SK-N-SH (cell line): ENCODE measurements at regions not wholly inside any gene's neighbourhood (a gene's known extent, or its start where the extent isn't known, plus 50 kb on each side); places are given as distances from the start of the nearest gene placed in this dataset.

Source experiments
- CTCF ChIA-PET: fragments of 300-600, 350-600 bp; formaldehyde crosslinking; extraction: SDS; loops from one replicate; lab custom pipeline; 2021; lab: Yijun Ruan, JAX
- POLR2A ChIA-PET: fragments of 350-600 bp; sonication (Branson Sonifier 250); formaldehyde crosslinking; extraction: SDS; loops from one replicate; lab custom pipeline; 2020; ENCODE audit warnings: antibody characterized with exemption, inconsistent platforms; lab: Yijun Ruan, JAX
- DNase-seq: peaks from one replicate; pipeline ENCODE4 v3.0.0; 2012
- H2AFZ ChIP-seq: fragments of 200-600 bp; sonication (generic); 2 replicates; pipeline ENCODE4 v1.8.1; 2016; ENCODE audit warnings: antibody characterized with exemption, mild to moderate bottlenecking, low read depth
- H3F3A ChIP-seq: fragments of 200-600 bp; sonication (generic); replicated peaks from 2 replicates; pipeline ENCODE3; 2016; ENCODE audit warnings: antibody characterized with exemption, mild to moderate bottlenecking; ENCODE audit not compliant: insufficient read depth
- H3K27ac ChIP-seq, 2 experiments: fragments of 200-500 bp in 1 of 2; fragments of 200-600 bp in 1 of 2; sonication (Bioruptor generic) in 1 of 2; sonication (generic), shearing (Covaris generic) in 1 of 2; 2 replicates each; pipeline versions ENCODE4 v1.5.1 to v1.6.1; 2014 to 2016; ENCODE audit warnings: low read depth in 2 of 2, inconsistent platforms in 1 of 2, low read length in 1 of 2, mild to moderate bottlenecking in 1 of 2, mixed read lengths in 1 of 2
- H3K27me3 ChIP-seq: fragments of 200-600 bp; sonication (generic), shearing (Covaris generic); 2 replicates; pipeline ENCODE4 v1.6.1; 2016; ENCODE audit warnings: mixed run types; ENCODE audit not compliant: insufficient read depth
- H3K36me3 ChIP-seq, 2 experiments: fragments of 200-500 bp in 1 of 2; fragments of 200-600 bp in 1 of 2; sonication (Bioruptor generic) in 1 of 2; sonication (generic) in 1 of 2; replicated peaks in 1 of 2; 2 replicates each; pipeline versions ENCODE3 to v1.5.1; 2014 to 2016; ENCODE audit warnings: low read length in 1 of 2, mild to moderate bottlenecking in 1 of 2; ENCODE audit not compliant: insufficient read depth in 2 of 2, control insufficient read depth in 1 of 2
- H3K4me1 ChIP-seq, 2 experiments: fragments of 200-500 bp in 1 of 2; fragments of 200-600 bp in 1 of 2; sonication (Bioruptor generic) in 1 of 2; sonication (generic), shearing (Covaris generic) in 1 of 2; 2 replicates each; pipeline versions ENCODE4 v1.5.1 to v1.6.1; 2014 to 2016; ENCODE audit warnings: low read depth in 1 of 2, low read length in 1 of 2, mixed run types in 1 of 2; ENCODE audit not compliant: insufficient read depth in 2 of 2, control insufficient read depth in 1 of 2
- H3K4me2 ChIP-seq: fragments of 200-600 bp; sonication (generic), shearing (Covaris generic); 2 replicates; pipeline ENCODE4 v1.6.1; 2017; ENCODE audit warnings: mixed run types
- H3K4me3 ChIP-seq, 2 experiments: fragments of 200-500 bp in 1 of 2; fragments of 200-600 bp in 1 of 2; sonication (Bioruptor generic) in 1 of 2; sonication (generic), shearing (Covaris generic) in 1 of 2; 2 replicates each; pipeline versions ENCODE4 v1.5.1 to v1.8.1; 2014 to 2016; ENCODE audit warnings: low read depth in 2 of 2, inconsistent platforms in 1 of 2, low read length in 1 of 2, mild to moderate bottlenecking in 1 of 2, mixed read lengths in 1 of 2, moderate library complexity in 1 of 2
- H3K79me2 ChIP-seq: fragments of 200-600 bp; sonication (generic); 2 replicates; pipeline ENCODE4 v1.8.1; 2017; ENCODE audit warnings: mild to moderate bottlenecking; ENCODE audit not compliant: insufficient read depth
- H3K9ac ChIP-seq: fragments of 200-600 bp; sonication (generic); 2 replicates; pipeline ENCODE4 v1.6.1; 2017; ENCODE audit warnings: mixed run types
- H3K9me2 ChIP-seq: fragments of 200-600 bp; sonication (generic); 2 replicates; pipeline ENCODE4 v1.6.1; 2017; ENCODE audit warnings: mixed run types
- H3K9me3 ChIP-seq: fragments of 200-600 bp; sonication (generic); 2 replicates; pipeline ENCODE4 v1.6.1; 2017; ENCODE audit warnings: mixed run types, mild to moderate bottlenecking, moderate library complexity
- H4K20me1 ChIP-seq: fragments of 200-600 bp; sonication (generic); 2 replicates; pipeline ENCODE4 v1.6.1; 2017; ENCODE audit warnings: mild to moderate bottlenecking, mixed run types; ENCODE audit not compliant: insufficient read depth
- CHD2 ChIP-seq: fragments of 150-350 bp; IDR thresholded peaks from 2 replicates; pipeline ENCODE4 v1.6.1; 2018; ENCODE audit warnings: low read length; ENCODE audit not compliant: partially characterized antibody
- ELF1 ChIP-seq: IDR thresholded peaks from 2 replicates; pipeline ENCODE4 v1.4.0; 2012
- EP300 ChIP-seq, 2 experiments: IDR thresholded peaks; 2 replicates each; pipeline versions ENCODE4 v1.4.0 to v1.6.1; 2012; ENCODE audit warnings: borderline replicate concordance in 1 of 2, low read depth in 1 of 2, low read length in 1 of 2
- FOXJ3 ChIP-seq: sonication (generic); formaldehyde crosslinking; IDR thresholded peaks from 2 replicates; pipeline ENCODE4 v1.5.1; 2020; ENCODE audit warnings: mild to moderate bottlenecking, missing genetic modification reagents
- FOXM1 ChIP-seq: IDR thresholded peaks from 2 replicates; pipeline ENCODE4 v1.4.0; 2012; ENCODE audit warnings: low read depth, mild to moderate bottlenecking
- GATA2 ChIP-seq: sonication (generic); formaldehyde crosslinking; IDR thresholded peaks from 2 replicates; pipeline ENCODE4 v1.5.0; 2020; ENCODE audit warnings: mild to moderate bottlenecking, missing genetic modification reagents
- MEF2A ChIP-seq: IDR thresholded peaks from 2 replicates; pipeline ENCODE4 v1.4.0; 2012; ENCODE audit warnings: low read depth, borderline replicate concordance
- NFIC ChIP-seq: IDR thresholded peaks from 2 replicates; pipeline ENCODE4 v1.4.0; 2012; ENCODE audit warnings: borderline replicate concordance
- POLR2AphosphoS5 ChIP-seq: IDR thresholded peaks from 2 replicates; pipeline ENCODE4 v1.6.1; 2012; ENCODE audit warnings: low read depth, low read length
- RFX5 ChIP-seq: IDR thresholded peaks from 2 replicates; pipeline ENCODE4 v1.6.1; 2012; ENCODE audit warnings: mild to moderate bottlenecking, improper control_type of control experiment, low read length
- RXRA ChIP-seq: IDR thresholded peaks from 2 replicates; pipeline ENCODE4 v1.4.0; 2012; ENCODE audit warnings: low read depth, mild to moderate bottlenecking, borderline replicate concordance
- SIN3A ChIP-seq: IDR thresholded peaks from 2 replicates; pipeline ENCODE4 v1.6.1; 2012; ENCODE audit warnings: low read depth, mild to moderate bottlenecking, low read length, moderate library complexity, borderline replicate concordance
- TAF1 ChIP-seq: IDR thresholded peaks from 2 replicates; pipeline ENCODE4 v1.6.1; 2012; ENCODE audit warnings: low read depth, mild to moderate bottlenecking, low read length, moderate library complexity, borderline replicate concordance
- TCF12 ChIP-seq: IDR thresholded peaks from 2 replicates; pipeline ENCODE4 v1.4.0; 2012
- TEAD4 ChIP-seq: IDR thresholded peaks from 2 replicates; pipeline ENCODE4 v1.4.0; 2012; ENCODE audit warnings: mild to moderate bottlenecking, borderline replicate concordance; ENCODE audit not compliant: insufficient read depth
- YY1 ChIP-seq: IDR thresholded peaks from 2 replicates; pipeline ENCODE4 v1.4.0; 2012; ENCODE audit warnings: low read depth, mild to moderate bottlenecking
- WGBS: methylation state at CpG from one replicate; pipeline ENCODE4 v1.1.6; 2017; ENCODE audit warnings: low lambda C conversion rate; 5-methylcytosine and 5-hydroxymethylcytosine counted together
- TF ChIP-seq, protein P1 (sequence below): IDR thresholded peaks from 2 replicates; pipeline ENCODE4 v1.6.1; 2012; ENCODE audit warnings: mild to moderate bottlenecking, low read depth, low read length, moderate library complexity
- TF ChIP-seq, protein P2 (sequence below): fragments of 150-350 bp; IDR thresholded peaks from 2 replicates; pipeline ENCODE4 v1.6.1; 2016; ENCODE audit warnings: mild to moderate bottlenecking, low read depth, low read length
- TF ChIP-seq, protein P3 (sequence below): fragments of 150-350 bp; IDR thresholded peaks from 2 replicates; pipeline ENCODE4 v1.6.1; 2017; ENCODE audit warnings: antibody characterized with exemption, low read length, low read depth, borderline replicate concordance

DNA sequence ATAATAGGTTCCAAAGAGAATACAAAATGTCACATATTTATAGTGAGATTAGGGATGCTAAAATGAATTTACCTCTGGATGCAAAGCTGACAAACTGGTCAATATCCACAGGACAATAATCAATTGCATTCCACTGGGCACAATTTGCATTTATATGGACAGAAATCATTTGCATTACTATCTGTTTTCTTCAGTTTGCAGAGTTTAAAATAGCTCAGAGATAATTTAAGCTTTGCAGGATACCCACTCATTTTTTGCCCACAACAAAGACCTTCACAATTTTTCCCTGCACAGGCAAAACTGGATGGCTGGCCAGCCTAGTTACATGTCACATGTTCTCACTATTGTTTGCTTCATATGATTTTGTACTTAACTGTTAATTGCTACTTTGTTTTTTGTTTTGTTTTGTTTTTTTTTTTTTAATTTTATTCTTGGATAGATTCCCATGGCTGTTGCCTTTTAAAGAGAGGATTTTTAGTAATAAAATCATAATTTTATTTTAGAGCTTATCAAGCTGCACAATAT is 483.5 kb downstream of the UTRN start:
- no peak overlapping the region for H2AFZ ChIP-seq
- H3K9me2 ChIP-seq: no peaks in the 10 kb centered on the region
- H3K9ac ChIP-seq: no peak overlapping the region
- no peaks in the 10 kb centered on the region for H3K79me2 ChIP-seq
- H4K20me1 ChIP-seq: no peaks in the 10 kb centered on the region
- H3K27ac ChIP-seq: no peak overlapping the region
- no peak for DNase-seq
- ChIA-PET CTCF (interaction anchor here (0.9 kb wide), 1 partner anchor 10 kb away, joined by 3 read pairs; no protein-coding TSS in a partner anchor), POLR2A (no interaction called here)
- no peaks in the 10 kb centered on the region for H3K36me3 ChIP-seq
- H3K4me3 ChIP-seq: no peak overlapping the region
- no peaks in the 10 kb centered on the region; a peak in 1 of 4 replicates for H3K4me1 ChIP-seq
- no peaks in the 10 kb centered on the region for H3K27me3 ChIP-seq
- no peak for TF ChIP-seq RFX5
- TF ChIP-seq MEF2A: no peak
- TF ChIP-seq RXRA: no peak
- no peak for TF ChIP-seq CHD2
- TF ChIP-seq TCF12: no peak
- TF ChIP-seq GATA2 (CRISPR knock-in tag): no peak
- TF ChIP-seq, protein P1, sequence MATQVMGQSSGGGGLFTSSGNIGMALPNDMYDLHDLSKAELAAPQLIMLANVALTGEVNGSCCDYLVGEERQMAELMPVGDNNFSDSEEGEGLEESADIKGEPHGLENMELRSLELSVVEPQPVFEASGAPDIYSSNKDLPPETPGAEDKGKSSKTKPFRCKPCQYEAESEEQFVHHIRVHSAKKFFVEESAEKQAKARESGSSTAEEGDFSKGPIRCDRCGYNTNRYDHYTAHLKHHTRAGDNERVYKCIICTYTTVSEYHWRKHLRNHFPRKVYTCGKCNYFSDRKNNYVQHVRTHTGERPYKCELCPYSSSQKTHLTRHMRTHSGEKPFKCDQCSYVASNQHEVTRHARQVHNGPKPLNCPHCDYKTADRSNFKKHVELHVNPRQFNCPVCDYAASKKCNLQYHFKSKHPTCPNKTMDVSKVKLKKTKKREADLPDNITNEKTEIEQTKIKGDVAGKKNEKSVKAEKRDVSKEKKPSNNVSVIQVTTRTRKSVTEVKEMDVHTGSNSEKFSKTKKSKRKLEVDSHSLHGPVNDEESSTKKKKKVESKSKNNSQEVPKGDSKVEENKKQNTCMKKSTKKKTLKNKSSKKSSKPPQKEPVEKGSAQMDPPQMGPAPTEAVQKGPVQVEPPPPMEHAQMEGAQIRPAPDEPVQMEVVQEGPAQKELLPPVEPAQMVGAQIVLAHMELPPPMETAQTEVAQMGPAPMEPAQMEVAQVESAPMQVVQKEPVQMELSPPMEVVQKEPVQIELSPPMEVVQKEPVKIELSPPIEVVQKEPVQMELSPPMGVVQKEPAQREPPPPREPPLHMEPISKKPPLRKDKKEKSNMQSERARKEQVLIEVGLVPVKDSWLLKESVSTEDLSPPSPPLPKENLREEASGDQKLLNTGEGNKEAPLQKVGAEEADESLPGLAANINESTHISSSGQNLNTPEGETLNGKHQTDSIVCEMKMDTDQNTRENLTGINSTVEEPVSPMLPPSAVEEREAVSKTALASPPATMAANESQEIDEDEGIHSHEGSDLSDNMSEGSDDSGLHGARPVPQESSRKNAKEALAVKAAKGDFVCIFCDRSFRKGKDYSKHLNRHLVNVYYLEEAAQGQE: no peak
- TF ChIP-seq FOXM1: no peak
- TF ChIP-seq NFIC: no peak
- no peak for TF ChIP-seq YY1
- no peak for TF ChIP-seq FOXJ3 (CRISPR knock-in tag)
- no peak for TF ChIP-seq SIN3A
- TF ChIP-seq TEAD4: no peak
- TF ChIP-seq TAF1: no peak
- no peak overlapping the region for H3K4me2 ChIP-seq
- H3K9me3 ChIP-seq: no peaks in the 10 kb centered on the region
- H3F3A ChIP-seq: no peaks in the 10 kb centered on the region

DNA sequence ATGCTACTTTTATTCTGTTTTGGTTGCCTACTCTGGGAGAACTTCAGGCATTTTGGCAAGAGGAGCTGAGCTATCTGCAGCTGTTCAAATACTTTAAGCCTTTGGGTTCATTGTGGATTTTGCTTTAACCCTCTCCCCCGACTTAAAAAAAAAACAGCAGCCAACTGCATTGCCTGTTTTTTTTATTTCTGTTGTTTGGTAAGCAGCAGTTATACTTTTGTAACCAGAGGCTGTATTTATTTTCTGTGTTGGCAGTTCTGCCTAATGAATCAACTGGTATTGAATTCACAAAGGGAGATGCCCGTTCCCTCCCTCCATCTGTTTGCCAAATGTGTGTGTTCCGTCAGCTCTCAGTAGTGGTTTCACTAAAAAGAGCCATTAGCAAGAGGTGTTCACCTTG is 484.0 kb downstream of the UTRN start:
- TF ChIP-seq ELF1 (no peak), POLR2AphosphoS5 (no peak), EP300 (IDR thresholded peaks at IDR 0.05; ENCODE audit: borderline replicate concordance in 1 of 2, low read depth in 1 of 2, low read length in 1 of 2) (no peak), FOXJ3 (CRISPR knock-in tag) (no peak), YY1 (no peak), MEF2A (no peak), RXRA (no peak)
- TF ChIP-seq, protein P2, sequence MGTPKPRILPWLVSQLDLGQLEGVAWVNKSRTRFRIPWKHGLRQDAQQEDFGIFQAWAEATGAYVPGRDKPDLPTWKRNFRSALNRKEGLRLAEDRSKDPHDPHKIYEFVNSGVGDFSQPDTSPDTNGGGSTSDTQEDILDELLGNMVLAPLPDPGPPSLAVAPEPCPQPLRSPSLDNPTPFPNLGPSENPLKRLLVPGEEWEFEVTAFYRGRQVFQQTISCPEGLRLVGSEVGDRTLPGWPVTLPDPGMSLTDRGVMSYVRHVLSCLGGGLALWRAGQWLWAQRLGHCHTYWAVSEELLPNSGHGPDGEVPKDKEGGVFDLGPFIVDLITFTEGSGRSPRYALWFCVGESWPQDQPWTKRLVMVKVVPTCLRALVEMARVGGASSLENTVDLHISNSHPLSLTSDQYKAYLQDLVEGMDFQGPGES: no peak
- TF ChIP-seq, protein P3, sequence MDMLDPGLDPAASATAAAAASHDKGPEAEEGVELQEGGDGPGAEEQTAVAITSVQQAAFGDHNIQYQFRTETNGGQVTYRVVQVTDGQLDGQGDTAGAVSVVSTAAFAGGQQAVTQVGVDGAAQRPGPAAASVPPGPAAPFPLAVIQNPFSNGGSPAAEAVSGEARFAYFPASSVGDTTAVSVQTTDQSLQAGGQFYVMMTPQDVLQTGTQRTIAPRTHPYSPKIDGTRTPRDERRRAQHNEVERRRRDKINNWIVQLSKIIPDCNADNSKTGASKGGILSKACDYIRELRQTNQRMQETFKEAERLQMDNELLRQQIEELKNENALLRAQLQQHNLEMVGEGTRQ: no peak
- TF ChIP-seq, protein P1: no peak
- H3F3A ChIP-seq: no peaks in the 10 kb centered on the region
- ChIA-PET POLR2A (no interaction called here), CTCF (no interaction called here)
- peaks cover 0 to 3% of the 10 kb centered on the region in 2 experiments for H3K36me3 ChIP-seq
- no peak overlapping the region for H2AFZ ChIP-seq
- H3K9me3 ChIP-seq: no peaks in the 10 kb centered on the region
- no peak overlapping the region for H3K4me3 ChIP-seq
- 54% methylated on average over 3 of the region's 3 CpGs for WGBS
- H3K27me3 ChIP-seq: no peaks in the 10 kb centered on the region
- H3K9ac ChIP-seq: no peak overlapping the region
- H3K4me2 ChIP-seq: no peak overlapping the region
- no peaks in the 10 kb centered on the region for H3K79me2 ChIP-seq
- no peaks in the 10 kb centered on the region; a peak in 1 of 4 replicates for H3K4me1 ChIP-seq
- H3K27ac ChIP-seq: no peak overlapping the region
- H4K20me1 ChIP-seq: no peaks in the 10 kb centered on the region
- DNase-seq: no peak
- no peaks in the 10 kb centered on the region for H3K9me2 ChIP-seq
